ENCODE measurements at regions not wholly inside any gene's neighbourhood (a gene's known extent, or its start where the extent isn't known, plus 50 kb on each side); places are given as distances from the start of the nearest gene placed in this dataset.
"Not testable (repeated sequence)": the region's sequence is repeated elsewhere in the genome, so short reads cannot be mapped to it uniquely, and the experiment has no call there.

DNA sequence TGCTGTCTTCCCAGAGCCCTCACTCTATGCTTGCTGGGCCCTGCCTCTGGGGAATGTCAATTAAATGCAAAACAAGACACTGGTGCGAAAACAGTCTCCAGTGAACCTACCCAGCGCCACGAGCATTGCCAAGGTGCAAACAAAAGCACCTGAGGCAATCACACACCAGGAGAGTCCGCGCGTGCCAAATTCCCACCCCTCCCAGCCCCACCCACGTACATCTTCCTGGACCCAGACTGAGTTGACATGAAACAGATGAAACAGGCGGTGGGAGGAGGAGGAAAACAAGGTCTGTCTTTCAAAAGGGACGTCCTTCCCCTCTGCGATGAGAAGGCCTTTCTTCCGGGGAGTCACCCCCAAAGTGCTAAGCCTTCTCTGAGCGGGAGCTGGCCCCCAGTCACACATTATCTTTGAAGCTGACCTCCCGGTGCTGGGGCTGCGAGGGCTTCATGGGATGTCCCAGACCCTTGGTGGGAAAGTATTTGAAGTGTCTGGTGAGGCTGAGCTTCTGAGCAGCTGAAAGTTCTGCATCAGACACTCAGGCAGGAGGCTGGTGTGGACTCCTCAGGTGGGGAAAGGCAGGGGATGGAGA, 200.4 kb downstream of the AXIN2 start:
- no peak for DNase-seq

DNA sequence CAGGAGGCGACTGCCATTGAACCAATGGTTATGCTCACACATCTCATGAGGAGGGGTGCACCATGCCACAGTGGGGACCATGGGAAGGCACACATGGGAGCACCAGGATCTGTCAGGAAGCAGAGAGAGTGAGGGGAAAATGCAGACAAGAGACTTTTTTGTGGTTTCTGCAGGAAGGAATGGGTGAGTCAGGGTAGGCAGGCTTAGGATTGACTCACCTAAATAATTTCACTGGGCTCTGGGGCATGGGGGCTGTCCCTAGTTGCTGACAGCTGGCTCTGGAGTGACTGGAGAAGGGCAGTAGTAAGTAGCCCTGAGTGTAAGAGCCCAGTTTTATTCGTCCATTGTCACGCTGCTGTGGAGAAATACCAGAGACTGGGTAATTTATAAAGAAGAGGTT, 202.4 kb downstream of the AXIN2 start:
- DNase-seq: no peak

DNA sequence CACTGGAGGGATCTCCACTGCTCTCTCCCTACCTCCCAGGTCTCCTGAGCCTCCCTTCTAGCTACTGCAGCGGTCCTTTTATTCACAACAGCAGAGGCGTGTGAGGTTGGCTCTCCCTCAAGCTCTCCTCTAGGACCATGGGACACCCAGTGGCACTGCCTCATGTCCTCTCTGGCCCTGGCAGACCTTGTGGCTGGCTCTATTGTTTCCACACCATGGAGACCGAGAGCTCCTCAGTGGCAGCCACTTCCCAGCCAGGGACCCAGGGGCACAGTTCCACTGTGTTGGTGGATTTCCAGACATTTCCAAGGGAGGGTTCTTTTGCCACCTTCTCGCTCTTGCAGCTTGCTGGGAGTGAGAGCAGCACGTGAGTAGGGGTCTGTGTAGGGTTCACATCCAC, 204.9 kb downstream of the AXIN2 start:
- no peak for DNase-seq

DNA sequence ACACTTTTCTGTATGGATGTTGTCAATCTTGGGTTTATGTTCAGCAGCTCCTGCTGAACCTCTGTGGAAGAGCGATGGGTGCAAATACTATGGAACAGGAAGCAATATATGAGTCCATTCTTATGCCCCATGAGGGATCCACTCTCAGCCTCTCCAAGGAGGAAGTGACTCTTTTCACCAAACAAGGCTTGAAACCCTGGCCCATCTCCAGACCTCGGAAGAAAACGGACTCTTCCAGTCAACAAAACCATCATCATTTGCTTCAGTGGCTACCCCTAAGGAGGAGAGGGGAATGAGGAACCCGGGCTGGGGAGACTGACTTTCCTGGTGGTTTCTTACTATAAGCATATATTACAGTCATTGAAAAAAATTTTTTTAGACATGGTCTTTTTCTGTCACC, 206.2 kb downstream of the AXIN2 start:
- no peak for DNase-seq

DNA sequence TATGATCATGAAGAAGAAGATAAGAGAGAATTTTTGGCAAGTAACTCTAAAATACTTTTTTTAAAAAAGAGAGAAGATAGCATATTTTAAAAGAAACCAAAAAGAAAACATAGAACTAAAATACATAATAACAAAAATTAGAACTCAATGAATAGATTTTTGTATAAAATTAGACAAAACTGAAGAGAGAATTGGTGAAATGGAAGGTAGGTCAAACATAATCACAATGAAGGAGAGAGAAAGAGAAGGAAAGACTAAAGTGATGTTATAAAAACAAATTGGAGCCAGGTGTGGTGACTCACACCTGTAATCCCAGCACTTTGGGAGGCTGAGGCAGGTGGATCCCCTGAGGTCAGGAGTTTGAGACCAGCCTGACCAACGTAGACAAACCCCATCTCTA, 211.5 kb downstream of the AXIN2 start:
- no peak for DNase-seq

DNA sequence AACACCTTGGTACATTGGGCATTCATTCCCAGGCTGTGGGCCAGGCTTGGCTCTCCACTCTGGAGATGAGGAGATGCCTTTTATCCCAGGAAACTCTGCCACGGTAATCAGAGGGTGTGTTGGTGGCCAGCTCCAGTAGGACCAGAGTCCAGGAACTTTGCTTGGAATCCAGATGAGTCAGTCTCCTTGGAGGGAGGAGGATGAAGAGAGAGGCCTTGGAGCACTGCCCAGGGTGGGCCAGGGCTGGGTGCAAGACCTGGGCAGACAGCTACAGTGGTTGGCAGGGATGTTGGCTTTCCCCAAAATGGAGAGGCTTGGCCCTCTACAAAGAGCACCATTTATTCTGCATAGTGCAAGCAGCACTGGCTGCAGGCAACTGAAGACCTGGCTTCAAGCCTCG, 209.0 kb downstream of the RGS9 start:
- DNase-seq: no peak

DNA sequence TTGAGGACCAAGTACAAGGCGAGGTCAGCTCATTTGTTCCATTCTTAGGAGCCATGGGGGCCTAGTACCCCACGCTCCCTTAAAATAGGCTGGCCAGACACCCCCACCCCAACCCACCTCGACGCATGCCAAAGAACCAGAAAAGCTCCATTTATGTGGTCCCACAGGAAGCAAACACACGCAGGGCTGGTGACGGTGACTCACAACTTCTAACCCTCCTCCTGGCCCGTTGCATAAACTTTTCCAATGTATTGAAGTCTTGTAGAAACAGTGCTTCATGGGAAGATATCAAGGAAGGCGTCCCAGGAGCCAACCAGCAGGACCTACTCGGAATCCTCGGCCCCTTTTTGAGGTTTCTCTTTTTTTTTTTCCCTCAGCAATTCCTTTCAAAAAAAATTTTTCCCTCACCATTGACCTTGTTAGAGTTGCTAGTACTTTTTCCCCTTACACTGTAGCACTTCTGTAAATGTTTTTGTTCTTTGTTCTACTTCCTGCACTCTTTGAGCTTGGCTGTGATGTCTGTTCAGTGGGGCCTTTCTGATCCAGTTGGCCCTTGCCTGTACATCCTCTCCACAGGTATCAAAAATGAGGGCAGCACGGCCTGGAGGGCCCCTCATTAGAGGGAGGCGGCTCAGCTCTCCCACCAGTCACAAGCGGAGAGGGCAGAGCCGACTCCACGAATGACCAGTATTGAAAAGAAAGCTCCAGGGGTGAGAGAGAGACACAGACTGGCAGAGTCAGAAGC, 208.3 kb downstream of the RGS9 start:
- no peak for DNase-seq

DNA sequence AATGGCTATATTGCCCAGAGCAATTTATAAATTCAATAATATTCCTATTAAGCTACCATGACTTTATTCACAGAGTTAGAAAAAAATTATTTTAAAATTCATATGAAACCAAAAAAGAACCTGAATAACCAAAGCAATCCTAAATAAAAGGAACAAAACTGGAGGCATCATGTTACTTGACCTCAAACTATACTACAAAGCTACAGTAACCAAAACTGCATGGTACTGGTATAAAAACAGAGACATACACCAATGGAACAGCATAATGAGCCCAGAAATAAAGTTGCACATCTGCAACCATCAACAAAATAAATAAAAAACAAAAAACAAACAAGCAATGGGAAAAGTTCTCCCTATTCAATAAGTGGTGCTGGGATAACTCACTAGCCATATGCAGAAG, 203.2 kb downstream of the RGS9 start:
- no peak for DNase-seq

DNA sequence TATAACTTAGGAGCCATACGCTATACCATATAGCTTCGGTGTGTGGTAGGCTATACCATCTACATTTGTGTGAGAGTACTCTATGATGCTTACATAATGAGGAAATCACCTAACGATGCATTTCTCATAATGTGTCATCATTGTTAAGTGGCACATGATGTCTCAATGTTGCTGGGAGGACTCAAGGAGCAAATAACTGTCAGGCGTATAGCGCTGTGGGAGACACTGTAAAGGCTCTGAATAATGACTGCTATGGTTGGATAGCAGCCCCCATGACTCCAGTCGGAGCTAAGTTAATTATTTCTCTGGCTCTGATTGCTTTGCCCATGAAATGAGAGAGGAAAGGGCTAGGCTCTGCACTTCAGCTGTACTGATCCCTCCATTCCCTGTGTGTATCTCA, 197.2 kb downstream of the RGS9 start:
- no peak for DNase-seq

DNA sequence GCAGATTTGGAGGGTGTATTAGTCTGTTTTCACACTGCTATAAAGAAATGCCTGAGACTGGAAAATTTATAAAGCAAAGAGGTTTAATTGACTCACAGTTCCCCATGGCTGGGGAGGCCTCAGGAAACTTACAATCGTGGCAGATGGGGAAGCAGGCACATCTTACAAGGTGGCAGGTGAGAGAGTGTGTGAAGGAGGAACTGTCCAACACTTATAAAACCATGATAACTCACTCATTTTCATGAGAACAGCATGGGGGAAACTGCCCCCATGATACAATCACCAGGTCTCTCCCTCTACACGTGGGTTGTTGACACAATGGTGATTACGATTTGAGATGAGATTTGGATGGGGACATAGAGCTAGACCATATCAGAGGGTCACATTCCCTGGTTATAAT, 195.6 kb downstream of the RGS9 start:
- DNase-seq: no peak

DNA sequence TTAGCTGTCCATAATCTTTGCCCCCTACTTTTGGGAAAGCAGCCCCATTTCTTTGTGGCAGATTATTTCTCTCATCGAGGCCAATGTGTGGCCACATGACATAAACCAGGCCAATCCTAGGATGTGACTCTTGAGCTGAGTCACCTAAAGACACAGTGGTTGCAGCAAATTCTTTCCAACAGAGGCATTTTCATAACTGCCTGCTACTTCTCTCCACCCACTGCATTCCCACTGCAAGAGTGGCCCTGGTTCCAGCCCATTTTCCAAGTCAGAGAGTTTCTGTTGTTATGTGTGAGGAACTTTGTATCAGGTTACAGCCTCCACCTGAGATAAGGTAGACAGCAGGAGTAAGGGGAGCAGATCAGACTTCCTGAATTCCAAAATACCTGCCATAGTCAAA, 195.2 kb downstream of the RGS9 start:
- no peak for DNase-seq

DNA sequence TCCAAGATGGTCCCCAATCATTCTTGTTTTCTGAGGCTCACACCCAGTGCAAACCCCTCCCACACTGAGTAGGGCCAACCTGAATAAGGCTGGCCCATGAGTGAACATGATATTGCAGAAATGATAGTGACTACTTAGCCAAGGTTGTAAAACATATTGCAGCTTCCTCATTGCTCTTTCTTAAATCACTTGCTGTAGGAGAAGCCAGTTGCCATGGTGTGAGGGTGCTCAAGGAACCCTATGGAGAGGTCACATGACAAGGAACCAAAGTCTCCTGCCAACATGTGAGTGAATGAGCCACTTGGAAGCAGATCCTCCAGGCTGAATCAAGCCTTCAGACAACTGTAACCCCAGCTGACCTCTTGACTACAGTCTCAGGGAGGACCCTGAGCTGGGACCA, 191.4 kb downstream of the RGS9 start:
- DNase-seq: no peak

DNA sequence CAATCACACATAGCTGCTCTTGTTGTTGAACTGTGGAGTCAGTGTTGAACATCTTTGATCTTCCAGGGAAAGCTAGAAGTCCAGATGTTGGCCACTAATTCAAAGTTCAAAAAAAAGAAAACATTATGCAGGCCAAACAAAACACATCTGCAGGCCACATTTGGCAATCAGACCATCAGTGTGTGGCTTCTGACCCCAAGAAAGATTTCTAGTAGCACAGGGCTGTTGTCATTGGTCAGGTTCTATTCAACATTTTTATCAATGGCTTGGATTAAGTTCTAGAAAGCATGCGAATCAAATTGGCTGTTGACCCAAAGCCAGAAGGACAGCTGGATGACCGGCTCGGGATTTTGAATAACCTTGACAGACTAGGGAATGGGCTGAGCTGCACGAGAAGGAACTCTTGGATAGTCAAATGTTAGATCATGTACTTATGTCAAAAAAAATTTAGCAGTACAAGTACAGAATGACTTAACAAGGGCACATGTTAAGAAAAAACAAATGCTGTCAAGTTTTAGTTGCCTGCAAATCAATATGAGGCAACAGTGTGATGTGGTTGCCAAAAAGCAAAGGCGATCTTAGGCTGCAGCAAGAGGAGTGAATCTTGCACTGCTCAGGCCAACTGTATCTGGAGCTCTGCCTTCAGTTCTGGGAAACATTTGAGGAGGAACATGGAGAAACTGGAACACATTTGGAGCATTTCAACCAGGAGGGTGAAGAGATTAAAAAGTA, 187.6 kb downstream of the RGS9 start:
- DNase-seq: no peak

DNA sequence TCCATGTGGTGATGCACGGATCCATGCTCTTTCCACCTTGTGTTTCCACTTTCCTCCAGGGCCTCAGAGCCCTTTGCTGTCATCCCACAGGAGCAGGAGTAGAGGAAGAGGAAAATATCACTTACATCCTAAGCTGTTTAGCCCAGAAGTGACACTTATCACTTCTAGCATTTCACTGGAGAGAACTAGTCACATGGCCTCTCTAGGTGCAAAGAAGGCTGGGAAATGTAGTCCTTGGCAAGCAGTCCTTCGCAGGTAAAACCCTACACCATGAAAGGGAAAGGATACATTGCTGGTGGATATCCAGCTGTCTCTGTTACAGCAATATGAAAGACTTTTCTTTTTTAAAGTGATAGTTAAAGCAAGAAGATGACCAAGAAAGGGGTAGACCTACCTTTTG, 185.9 kb downstream of the RGS9 start:
- no peak for DNase-seq

DNA sequence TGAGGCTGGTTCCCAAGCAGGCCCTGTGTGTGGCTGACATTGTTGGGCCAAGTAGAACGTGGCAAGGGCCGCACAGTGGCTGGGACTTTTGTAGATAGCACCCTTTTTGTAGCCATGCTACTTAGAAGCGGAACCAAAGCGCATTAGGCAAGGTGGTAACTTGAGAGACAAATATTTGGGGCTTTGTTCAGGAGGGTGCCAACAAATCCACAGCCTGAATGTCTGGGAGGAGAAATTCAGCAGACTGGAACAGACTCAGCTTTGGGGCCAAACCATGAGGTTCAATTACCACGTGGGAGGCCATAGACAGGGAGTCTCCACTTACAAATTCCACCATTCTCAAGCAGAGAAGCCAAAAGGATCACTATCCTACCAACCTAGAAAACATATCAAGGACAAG, 183.7 kb downstream of the RGS9 start:
- no peak for DNase-seq

DNA sequence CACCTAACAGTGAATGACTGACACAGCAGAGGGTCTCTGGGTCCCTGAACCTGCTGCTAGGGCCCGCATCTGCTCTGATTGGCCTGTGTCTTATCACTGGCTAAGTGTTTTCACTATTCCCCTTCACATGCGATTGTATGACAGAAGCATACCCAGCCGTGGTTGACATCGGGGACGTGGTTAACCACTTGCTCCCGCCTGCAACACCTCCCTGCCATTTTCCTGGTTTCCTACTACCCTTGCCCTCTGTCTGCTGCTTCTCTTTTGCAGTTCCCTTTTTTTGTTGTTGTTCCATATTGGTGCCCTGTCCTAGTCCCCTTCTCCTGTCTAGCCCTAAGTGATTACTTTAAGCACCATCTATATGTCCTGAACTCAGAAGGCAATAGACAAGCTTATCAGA, 177.0 kb downstream of the RGS9 start:
- no peak for DNase-seq

DNA sequence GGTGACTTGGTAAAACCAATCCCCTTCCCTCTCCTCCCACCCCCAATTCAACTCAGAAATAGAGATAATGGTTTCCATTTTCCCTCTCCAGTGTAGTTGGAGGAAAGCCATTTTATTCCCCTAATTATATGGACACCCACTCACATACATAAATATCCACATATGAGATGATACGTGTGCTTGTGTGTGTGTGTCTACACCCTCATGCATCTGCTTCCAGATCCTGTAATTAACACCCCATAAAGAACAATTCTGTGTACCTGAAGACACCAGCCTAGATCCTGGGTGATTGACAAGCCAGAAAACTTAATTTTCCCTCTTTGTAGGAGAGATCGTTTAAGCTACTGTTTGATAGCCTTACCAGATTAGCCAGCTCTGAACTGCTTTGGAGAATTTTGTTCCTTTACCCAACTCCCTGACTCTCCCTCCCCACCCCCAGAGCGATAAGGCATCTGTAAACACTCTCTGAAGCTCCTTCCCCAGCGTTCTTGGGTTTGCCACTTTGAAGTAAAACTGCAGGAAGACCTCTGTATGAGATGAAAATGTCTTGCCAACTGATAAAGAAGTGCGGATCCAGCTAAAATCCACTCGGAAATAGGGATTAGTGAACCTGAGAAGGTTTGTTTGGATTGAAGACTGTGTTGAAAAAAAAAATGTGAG, 175.7 kb downstream of the RGS9 start:
- no peak for DNase-seq

DNA sequence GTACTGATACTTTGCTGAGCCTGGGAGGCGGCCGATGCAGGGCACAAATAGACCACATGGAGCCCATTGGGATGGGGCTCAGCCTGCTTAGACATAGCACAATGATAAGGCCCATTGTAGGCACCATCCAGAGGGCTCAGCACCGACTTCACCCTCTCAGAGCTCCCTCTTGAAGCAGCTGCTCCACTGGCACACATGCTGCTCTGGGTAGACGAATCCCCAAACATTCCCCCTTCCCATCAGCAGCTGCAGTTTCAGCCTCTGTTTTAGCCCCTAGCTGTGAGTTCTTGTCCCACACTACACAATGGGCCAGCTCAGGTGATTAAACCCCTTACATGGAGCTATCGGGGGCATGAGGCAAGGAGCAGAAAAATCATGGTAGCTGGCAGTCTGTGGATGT, 174.1 kb downstream of the RGS9 start:
- DNase-seq: no peak

DNA sequence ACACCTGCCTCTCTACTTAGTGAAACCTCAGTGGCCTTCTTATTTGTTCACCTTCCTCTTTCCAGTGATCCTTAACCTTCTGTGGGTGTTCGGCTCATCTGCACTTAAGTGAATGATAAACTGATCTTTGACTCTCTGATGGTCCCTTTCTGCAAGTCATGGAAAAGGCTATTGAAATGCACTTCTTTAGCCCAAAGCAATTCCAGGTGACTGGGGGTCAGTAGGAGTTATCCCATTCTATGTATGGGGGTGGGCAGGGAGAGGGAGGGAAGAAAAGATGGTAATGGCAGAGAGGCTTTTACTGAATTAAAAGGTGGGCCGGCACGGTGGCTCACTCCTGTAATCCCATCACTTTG, 170.8 kb downstream of the RGS9 start:
- no peak for DNase-seq

DNA sequence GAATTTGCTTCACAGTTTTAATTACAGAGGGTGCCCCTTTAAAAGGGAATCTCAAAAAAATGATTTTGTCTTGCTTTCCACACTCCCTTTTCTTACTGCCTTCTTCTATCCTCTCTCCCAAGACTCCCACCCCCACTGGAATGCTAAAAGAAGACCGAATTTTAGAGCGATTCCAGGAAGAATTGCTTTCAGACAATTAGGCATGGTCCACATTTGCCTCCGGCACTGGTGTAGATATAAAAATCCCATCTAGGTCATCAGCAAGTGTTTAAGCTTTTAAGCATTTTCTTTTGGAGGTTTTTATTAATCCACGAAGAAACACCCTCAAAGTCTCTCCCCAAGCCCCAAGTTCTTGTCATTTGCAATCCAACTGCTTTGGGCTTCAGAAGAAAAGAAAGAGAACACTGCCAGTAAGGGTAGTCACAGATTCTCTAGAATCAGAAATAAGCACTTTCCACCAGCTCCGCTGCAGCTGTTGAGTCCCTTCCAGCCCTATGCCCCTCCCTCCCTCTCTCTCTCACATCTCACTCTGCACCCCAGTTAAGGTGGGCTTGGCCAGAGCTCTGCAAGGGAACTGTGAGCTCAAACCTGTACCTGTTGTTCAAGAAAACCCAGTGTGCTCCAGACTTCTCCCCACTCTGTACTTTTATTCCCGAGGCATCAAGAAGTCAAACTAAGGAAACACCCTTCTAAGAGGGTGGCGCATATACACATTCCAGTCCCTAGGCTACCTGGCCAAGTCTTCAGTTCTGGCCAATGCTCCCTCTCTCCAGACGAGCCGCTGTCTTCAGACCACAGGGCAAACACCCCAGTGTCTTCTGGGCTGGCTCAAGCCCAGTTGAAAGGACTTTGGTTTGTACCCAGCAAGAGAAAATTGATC, 170.2 kb downstream of the RGS9 start:
- DNase-seq: no peak

DNA sequence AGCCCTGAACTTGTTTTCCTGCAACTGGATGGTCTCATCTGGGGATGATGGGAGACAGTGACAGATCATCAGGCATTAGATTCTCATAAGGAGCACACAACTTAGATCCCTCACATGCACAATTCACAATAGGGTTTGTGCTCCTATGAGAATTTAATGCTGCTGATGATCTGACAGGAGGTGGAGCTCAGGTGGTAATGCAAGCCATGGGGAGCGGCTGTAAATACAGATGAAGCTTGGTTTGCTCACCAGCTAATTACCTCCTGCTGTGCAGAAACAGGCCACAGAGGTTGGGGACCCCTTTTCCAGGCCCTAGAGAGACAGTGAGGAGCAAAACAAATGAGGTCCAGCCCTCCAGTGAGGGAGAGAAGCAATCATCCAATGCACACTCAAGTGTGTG, 168.6 kb downstream of the RGS9 start:
- DNase-seq: no peak

DNA sequence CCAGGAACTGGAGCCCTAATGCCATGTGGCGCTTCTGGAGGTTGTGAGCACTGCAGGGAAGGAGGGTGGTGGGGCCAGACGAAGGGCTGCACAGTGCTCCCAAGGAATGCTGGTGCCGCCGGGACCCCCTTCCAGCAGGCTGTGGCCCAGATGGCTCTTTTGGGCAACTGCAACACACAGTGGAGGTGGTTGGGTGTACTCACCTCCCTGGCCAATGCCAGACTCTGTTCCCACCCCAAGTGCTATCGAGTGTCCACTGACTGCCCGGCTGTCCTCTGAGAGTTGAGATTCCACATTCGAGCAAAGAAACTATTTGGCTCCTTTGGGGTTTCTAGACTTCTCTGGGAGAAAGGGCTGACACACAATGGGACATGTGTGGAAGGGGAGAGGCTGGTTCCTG, 167.9 kb downstream of the RGS9 start:
- no peak for DNase-seq

DNA sequence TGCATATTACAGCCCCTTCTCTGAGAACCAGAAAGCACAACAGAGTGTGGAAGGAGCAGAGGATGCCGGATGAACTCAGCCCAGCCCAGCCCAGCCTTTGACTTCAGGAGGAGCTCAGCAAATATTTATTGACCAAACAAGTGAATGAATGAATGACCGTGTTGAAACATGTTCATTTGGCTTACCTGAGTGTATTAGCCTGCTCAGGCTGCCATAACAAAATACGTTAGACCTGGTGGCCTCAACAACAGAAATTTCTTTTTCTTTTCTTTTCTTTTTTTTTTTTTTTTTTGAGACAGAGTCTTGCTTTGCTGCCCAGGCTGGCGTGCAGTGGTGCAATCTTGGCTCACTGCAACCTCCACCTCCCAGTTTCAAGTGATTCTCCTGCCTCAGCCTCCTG, 164.7 kb downstream of the RGS9 start:
- not testable (repeated sequence) for DNase-seq
